ENCODE measurements at regions not wholly inside any gene's neighbourhood (a gene's known extent, or its start where the extent isn't known, plus 50 kb on each side); places are given as distances from the start of the nearest gene placed in this dataset.
A peak's percentile ranks its signal among the peaks of the same experiment; 100 is the strongest.
"Not testable (repeated sequence)": the region's sequence is repeated elsewhere in the genome, so short reads cannot be mapped to it uniquely, and the experiment has no call there.

- H3K4me3 ChIP-seq (ENCODE audit: low read depth, low read length) = no peak overlapping the region
- DNase-seq (ENCODE audit: low read depth) = peak; percentile 20
- TF ChIP-seq MYC (IDR thresholded peaks at IDR 0.05; ENCODE audit: low read depth, low read length) = no peak
- TF ChIP-seq POLR2A (IDR thresholded peaks at IDR 0.05; ENCODE audit: extremely low read depth, insufficient read length) = no peak
- no peak for TF ChIP-seq MAX (IDR thresholded peaks at IDR 0.05; ENCODE audit: low read depth, low read length)
- TF ChIP-seq, protein P1, sequence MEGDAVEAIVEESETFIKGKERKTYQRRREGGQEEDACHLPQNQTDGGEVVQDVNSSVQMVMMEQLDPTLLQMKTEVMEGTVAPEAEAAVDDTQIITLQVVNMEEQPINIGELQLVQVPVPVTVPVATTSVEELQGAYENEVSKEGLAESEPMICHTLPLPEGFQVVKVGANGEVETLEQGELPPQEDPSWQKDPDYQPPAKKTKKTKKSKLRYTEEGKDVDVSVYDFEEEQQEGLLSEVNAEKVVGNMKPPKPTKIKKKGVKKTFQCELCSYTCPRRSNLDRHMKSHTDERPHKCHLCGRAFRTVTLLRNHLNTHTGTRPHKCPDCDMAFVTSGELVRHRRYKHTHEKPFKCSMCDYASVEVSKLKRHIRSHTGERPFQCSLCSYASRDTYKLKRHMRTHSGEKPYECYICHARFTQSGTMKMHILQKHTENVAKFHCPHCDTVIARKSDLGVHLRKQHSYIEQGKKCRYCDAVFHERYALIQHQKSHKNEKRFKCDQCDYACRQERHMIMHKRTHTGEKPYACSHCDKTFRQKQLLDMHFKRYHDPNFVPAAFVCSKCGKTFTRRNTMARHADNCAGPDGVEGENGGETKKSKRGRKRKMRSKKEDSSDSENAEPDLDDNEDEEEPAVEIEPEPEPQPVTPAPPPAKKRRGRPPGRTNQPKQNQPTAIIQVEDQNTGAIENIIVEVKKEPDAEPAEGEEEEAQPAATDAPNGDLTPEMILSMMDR (IDR thresholded peaks at IDR 0.05; ENCODE audit: low read depth, low read length) = no peak
Measured at GRCh38 chr14:106578481-106578880, 1052.1 kb downstream of the TMEM121 start.

DNA sequence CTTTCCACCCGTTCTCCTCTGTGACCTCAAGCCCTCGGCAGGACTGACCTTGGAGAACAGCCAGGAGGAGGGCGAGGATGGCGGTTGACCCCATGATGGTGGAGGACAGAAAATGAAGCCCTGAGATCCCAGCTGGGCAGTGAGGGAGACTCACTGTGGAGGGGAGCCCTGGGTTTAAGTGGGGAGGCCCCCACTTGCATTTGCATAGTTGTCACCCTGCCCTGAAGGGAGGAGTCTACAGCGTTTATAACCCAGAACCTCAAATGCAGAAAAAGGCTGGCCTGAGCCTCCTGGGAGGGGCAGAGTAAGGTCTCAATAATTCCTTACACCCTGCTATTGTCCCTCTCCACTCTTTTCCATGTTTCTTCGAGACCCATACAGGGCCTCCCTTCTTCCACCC lies 1052.7 kb downstream of the TMEM121 start:
- TF ChIP-seq, protein P1 (IDR thresholded peaks at IDR 0.05; ENCODE audit: low read depth, low read length) = no peak
- no peak for TF ChIP-seq POLR2A (IDR thresholded peaks at IDR 0.05; ENCODE audit: extremely low read depth, insufficient read length)
- TF ChIP-seq MYC (IDR thresholded peaks at IDR 0.05; ENCODE audit: low read depth, low read length) = no peak
- TF ChIP-seq MAX (IDR thresholded peaks at IDR 0.05; ENCODE audit: low read depth, low read length) = no peak

DNA sequence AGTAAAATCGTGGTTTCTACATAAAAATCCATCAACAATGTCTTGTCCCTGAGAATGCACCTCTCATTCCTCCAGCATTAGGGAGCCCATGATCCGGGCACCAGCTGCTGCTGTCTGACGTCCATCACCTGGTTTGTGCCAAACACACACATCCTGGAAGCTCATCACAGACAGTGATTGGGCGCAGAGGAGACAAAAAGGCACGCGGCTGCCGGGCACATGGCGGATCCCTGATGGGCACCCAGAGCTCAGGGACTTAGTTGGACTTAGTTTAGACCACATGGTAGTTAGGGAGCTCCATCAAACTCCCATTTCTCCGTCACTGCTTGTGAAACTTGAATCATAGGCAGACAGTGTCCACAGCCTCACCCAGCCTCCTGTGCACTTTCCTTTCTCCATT lies 1059.3 kb downstream of the TMEM121 start:
- no peak for TF ChIP-seq MYC (IDR thresholded peaks at IDR 0.05; ENCODE audit: low read depth, low read length)
- no peak for TF ChIP-seq MAX (IDR thresholded peaks at IDR 0.05; ENCODE audit: low read depth, low read length)
- TF ChIP-seq, protein P1 (IDR thresholded peaks at IDR 0.05; ENCODE audit: low read depth, low read length) = no peak
- TF ChIP-seq POLR2A (IDR thresholded peaks at IDR 0.05; ENCODE audit: extremely low read depth, insufficient read length) = no peak
- DNase-seq (ENCODE audit: low read depth) = no peak
- H3K4me3 ChIP-seq (ENCODE audit: low read depth, low read length) = no peak overlapping the region

More for the DNA sequence above, 1052.7 kb downstream of the TMEM121 start:
- no peak for DNase-seq (ENCODE audit: low read depth)
- H3K4me3 ChIP-seq (ENCODE audit: low read depth, low read length) = no peak overlapping the region

DNA sequence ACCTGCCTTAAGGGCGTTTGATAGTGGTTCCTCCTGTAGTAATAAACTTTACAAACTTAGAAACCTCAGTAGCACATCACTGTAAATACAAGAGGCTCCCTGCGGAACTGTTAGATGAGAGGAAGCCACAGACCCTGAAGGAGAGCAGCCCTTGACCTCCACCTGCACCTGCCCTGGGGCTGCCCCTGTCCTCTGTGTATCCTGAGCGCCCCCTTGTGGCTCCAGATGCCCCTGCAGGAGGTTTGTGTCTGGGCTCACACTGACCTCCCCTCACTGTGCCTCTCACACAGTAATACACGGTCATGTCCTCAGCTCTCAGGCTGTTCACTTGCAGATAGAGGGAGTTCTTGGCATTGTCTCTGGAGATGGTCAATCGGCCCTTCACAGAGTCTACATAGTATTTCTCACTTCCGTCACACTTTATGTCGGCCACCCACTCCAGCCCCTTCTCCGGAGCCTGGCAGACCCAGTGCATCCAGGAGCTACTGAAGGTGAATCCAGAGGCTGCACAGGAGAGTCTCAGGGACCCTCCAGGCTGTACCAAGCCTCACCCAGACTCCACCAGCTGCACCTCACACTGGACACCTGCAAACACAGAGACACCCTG lies 1059.8 kb downstream of the TMEM121 start:
- H3K4me3 ChIP-seq (ENCODE audit: low read depth, low read length) = no peak overlapping the region
- TF ChIP-seq MAX (IDR thresholded peaks at IDR 0.05; ENCODE audit: low read depth, low read length) (no peak), MYC (IDR thresholded peaks at IDR 0.05; ENCODE audit: low read depth, low read length) (no peak)
- TF ChIP-seq, protein P1 (IDR thresholded peaks at IDR 0.05; ENCODE audit: low read depth, low read length) = peak; percentile 87

GRCh38 chr14:106591539-106591938 lies 1065.2 kb downstream of the TMEM121 start:
- not testable (repeated sequence) for DNase-seq (ENCODE audit: low read depth); H3K4me3 ChIP-seq (ENCODE audit: low read depth, low read length)

More for the DNA sequence above, 1059.8 kb downstream of the TMEM121 start:
- peak; percentile 46 for DNase-seq (ENCODE audit: low read depth)

DNA sequence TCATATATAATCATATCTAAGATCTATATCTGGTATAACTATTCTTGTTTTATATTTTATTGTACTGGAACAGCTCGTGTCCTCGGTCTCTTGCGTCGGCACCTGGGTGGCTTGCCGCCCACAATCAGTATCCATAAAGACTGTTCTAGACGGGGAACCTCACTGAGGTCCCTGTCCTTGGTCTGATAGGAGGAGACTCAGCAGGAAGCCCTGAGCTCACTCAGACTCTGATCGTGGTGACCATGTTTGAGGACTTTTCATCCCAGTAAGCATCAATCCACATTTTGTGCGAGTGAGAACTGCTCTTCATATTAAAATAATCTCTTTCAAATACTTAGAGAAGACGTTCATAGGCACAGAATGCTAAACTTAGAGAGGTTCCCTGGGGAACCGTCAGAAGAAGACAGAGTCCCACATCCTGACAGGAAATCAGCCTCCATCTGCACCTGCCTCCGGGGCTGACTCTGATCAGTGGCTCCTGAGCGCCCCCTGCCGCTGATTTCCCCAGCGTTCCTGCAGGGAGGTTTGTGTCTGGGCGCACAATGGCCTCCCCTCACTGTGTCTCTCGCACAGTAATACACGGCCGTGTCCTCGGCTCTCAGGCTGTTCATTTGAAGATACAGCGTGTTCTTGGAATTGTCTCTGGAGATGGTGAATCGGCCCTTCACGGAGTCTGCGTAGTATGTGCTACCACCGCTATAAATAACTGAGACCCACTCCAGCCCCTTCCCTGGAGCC lies 1065.9 kb downstream of the TMEM121 start:
- DNase-seq (ENCODE audit: low read depth) = peak; percentile 24
- H3K4me3 ChIP-seq (ENCODE audit: low read depth, low read length) = not testable (repeated sequence)
- TF ChIP-seq, protein P1 (IDR thresholded peaks at IDR 0.05; ENCODE audit: low read depth, low read length) = peak; percentile 38

Data from NB4 (cell line).